OCI-LY3 (cell line): ENCODE measurements at regions not wholly inside any gene's neighbourhood (a gene's known extent, or its start where the extent isn't known, plus 50 kb on each side); places are given as distances from the start of the nearest gene placed in this dataset.

Source experiments
- H2AFZ ChIP-seq: fragments of 200-600, 300-600 bp; shearing (Covaris generic); 2 replicates; pipeline ENCODE4 v1.6.0; 2014; ENCODE audit warnings: antibody characterized with exemption, low read depth, low read length
- H3K27ac ChIP-seq: fragments of 200-600, 300-600 bp; sonication (generic); 2 replicates; pipeline ENCODE4 v1.5.1; 2014; ENCODE audit warnings: mild to moderate bottlenecking, low read length, moderate library complexity, mixed read lengths
- H3K27me3 ChIP-seq: fragments of 200-600, 300-600 bp; sonication (generic); 2 replicates; pipeline ENCODE4 v1.6.1; 2014; ENCODE audit warnings: low read depth, low read length, mixed read lengths
- H3K36me3 ChIP-seq: fragments of 200-600, 300-600 bp; sonication (generic); replicated peaks from 2 replicates; pipeline ENCODE3; 2014; ENCODE audit warnings: low read depth, low read length, mixed read lengths
- H3K4me1 ChIP-seq: fragments of 300-600, 200-600 bp; sonication (generic); 2 replicates; pipeline ENCODE4 v1.6.1; 2014; ENCODE audit warnings: low read length, mixed read lengths
- H3K4me2 ChIP-seq: fragments of 200-600, 300-600 bp; sonication (generic); 2 replicates; pipeline ENCODE4 v1.6.1; 2014; ENCODE audit warnings: low read length, mixed read lengths
- H3K4me3 ChIP-seq: fragments of 300-600, 200-600 bp; sonication (generic); 2 replicates; pipeline ENCODE4 v1.5.1; 2014; ENCODE audit warnings: antibody characterized with exemption, mild to moderate bottlenecking, low read length, moderate library complexity
- H3K79me2 ChIP-seq: fragments of 300-600, 200-600 bp; shearing (Covaris generic); 2 replicates; pipeline ENCODE4 v1.6.1; 2014; ENCODE audit warnings: mild to moderate bottlenecking, low read length, mixed read lengths
- H3K9ac ChIP-seq: fragments of 300-600, 200-600 bp; shearing (Covaris generic); 2 replicates; pipeline ENCODE4 v1.6.0; 2014; ENCODE audit warnings: mild to moderate bottlenecking, low read length, moderate library complexity
- H3K9me3 ChIP-seq: fragments of 200-600, 300-600 bp; shearing (Covaris generic); 2 replicates; pipeline ENCODE4 v1.6.1; 2014; ENCODE audit warnings: low read length, mixed read lengths; ENCODE audit not compliant: insufficient read depth
- H4K20me1 ChIP-seq: fragments of 200-600, 300-600 bp; sonication (generic); 2 replicates; pipeline ENCODE4 v1.6.1; 2016; ENCODE audit warnings: low read length, mixed read lengths; ENCODE audit not compliant: insufficient read depth
- EZH2phosphoT487 ChIP-seq: fragments of 200-600 bp; shearing (Covaris generic); IDR thresholded peaks from 2 replicates; pipeline ENCODE4 v1.6.1; 2018; ENCODE audit warnings: antibody characterized with exemption, mixed run types, low read depth
- TF ChIP-seq, protein P1 (sequence below): fragments of 200-600, 300-600 bp; sonication (generic); IDR thresholded peaks from 2 replicates; pipeline ENCODE4 v1.5.1; 2014; ENCODE audit warnings: antibody characterized with exemption, low read length, low read depth

DNA sequence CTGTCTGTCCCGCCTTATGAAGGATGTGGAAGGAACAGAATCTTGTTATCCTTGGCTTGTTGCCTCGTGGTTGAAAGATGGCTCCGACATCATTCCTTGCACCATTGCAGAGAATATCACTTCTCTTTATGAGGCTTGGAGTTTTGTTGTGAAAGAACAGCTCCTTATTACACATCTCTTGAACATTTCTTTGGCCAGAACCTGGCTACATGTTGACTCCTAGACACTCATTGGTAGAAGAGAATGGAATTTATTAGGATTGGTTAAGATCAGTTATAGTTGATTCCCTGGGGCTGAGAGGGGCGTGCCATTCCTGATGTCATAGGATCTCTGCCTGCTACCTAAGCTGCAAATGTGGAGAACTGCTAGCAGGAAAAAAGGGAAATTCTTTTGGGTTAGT, 180.5 kb upstream of the CTBP2 start:
- H3K4me3 ChIP-seq, result no peak overlapping the region
- H3K27me3 ChIP-seq, result peaks cover 10% of the 10 kb centered on the region; the same call in 1 of the 2 replicates
- H3K9me3 ChIP-seq, result no peaks in the 10 kb centered on the region
- H3K36me3 ChIP-seq, result no peaks in the 10 kb centered on the region
- no peak overlapping the region for H3K9ac ChIP-seq
- H3K4me1 ChIP-seq, result no peaks in the 10 kb centered on the region
- H3K4me2 ChIP-seq, result no peak overlapping the region
- TF ChIP-seq EZH2phosphoT487, result no peak
- TF ChIP-seq, protein P1, sequence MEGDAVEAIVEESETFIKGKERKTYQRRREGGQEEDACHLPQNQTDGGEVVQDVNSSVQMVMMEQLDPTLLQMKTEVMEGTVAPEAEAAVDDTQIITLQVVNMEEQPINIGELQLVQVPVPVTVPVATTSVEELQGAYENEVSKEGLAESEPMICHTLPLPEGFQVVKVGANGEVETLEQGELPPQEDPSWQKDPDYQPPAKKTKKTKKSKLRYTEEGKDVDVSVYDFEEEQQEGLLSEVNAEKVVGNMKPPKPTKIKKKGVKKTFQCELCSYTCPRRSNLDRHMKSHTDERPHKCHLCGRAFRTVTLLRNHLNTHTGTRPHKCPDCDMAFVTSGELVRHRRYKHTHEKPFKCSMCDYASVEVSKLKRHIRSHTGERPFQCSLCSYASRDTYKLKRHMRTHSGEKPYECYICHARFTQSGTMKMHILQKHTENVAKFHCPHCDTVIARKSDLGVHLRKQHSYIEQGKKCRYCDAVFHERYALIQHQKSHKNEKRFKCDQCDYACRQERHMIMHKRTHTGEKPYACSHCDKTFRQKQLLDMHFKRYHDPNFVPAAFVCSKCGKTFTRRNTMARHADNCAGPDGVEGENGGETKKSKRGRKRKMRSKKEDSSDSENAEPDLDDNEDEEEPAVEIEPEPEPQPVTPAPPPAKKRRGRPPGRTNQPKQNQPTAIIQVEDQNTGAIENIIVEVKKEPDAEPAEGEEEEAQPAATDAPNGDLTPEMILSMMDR, result no peak
- no peak overlapping the region for H3K27ac ChIP-seq
- no peak overlapping the region for H2AFZ ChIP-seq
- no peaks in the 10 kb centered on the region for H3K79me2 ChIP-seq
- H4K20me1 ChIP-seq, result no peaks in the 10 kb centered on the region

DNA sequence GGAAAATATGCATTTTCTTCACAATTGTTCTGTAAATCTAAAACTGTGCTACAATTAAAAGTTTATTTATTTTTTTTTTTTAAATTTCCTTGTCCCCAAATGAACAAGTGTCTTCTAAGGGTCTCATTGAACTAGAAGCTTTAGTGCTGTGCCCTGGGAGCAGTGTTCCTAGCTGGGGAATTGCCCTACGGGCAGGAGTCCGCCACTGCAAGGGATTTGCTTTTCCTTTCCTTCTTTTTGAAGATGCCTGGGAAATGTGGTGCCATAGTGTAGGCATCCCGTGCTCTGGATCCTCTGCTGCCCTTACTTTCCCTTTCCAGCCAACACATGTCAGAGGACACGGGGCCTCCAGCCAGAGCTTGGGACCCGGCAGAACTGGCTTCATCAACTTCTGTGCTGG, 177.1 kb upstream of the CTBP2 start:
- H3K4me2 ChIP-seq, result no peak overlapping the region
- H3K27me3 ChIP-seq, result no peaks in the 10 kb centered on the region
- H3K27ac ChIP-seq, result no peak overlapping the region
- no peaks in the 10 kb centered on the region for H3K36me3 ChIP-seq
- H4K20me1 ChIP-seq, result no peaks in the 10 kb centered on the region
- H3K4me3 ChIP-seq, result no peak overlapping the region
- no peak for TF ChIP-seq EZH2phosphoT487
- TF ChIP-seq, protein P1, result no peak
- H3K79me2 ChIP-seq, result no peaks in the 10 kb centered on the region
- no peak overlapping the region for H3K9ac ChIP-seq
- no peaks in the 10 kb centered on the region for H3K4me1 ChIP-seq
- H3K9me3 ChIP-seq, result no peaks in the 10 kb centered on the region
- no peak overlapping the region for H2AFZ ChIP-seq

DNA sequence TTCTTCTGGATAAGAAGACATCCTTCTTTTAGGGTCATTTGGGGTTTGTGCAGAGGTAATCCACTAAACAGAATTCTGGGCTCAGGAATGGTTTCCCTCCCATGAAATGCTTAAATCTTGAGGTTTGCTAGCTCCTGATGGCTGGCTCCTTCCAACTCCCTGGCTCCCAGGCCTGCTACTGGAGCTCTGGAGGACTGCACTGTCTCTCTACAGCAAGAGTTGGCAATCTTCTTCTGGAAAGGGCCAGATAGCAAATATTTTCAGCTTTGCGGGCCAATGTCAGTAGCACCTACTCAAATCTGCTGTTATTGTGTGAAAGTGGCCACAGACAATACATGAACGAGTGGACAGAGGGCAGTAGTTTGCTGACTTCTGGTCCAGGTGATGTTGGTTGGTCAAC, 174.2 kb upstream of the CTBP2 start:
- Histone ChIP-seq H4K20me1 (no peaks in the 10 kb centered on the region), H3K9me3 (no peaks in the 10 kb centered on the region), H3K9ac (no peak overlapping the region), H3K4me3 (no peak overlapping the region), H2AFZ (no peak overlapping the region), H3K79me2 (no peaks in the 10 kb centered on the region), H3K27me3 (no peaks in the 10 kb centered on the region), H3K36me3 (no peaks in the 10 kb centered on the region), H3K27ac (no peak overlapping the region), H3K4me1 (no peaks in the 10 kb centered on the region), H3K4me2 (no peak overlapping the region)
- no peak for TF ChIP-seq EZH2phosphoT487
- TF ChIP-seq, protein P1, result no peak

DNA sequence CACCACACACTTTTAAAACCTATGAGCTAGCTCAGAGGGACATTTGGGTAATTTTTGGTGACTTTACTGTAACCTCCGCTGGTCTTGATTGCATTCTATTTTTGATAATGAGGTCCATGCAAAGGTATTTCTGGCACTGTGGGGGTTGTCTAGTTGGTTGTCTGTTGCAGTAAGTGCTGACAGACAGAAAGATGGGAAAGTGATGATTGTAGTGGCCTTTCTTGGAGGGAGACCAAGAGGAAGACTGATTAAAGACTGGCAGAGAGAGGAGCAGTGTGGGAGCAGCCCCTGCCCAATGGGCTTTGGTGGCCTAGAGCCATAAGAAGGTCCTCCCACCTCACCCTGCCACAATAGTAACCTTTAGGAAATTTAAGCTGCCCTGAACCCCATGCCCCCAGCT, 173.4 kb upstream of the CTBP2 start:
- Histone ChIP-seq H3K36me3 (no peaks in the 10 kb centered on the region), H4K20me1 (no peaks in the 10 kb centered on the region), H3K27ac (no peak overlapping the region), H3K9me3 (no peaks in the 10 kb centered on the region), H3K9ac (no peak overlapping the region), H3K79me2 (no peaks in the 10 kb centered on the region), H3K4me2 (no peak overlapping the region), H3K27me3 (no peaks in the 10 kb centered on the region), H2AFZ (no peak overlapping the region), H3K4me3 (no peak overlapping the region), H3K4me1 (no peaks in the 10 kb centered on the region)
- TF ChIP-seq, protein P1, result no peak
- no peak for TF ChIP-seq EZH2phosphoT487
